DOHH2 (cell line): ENCODE measurements at regions not wholly inside any gene's neighbourhood (a gene's known extent, or its start where the extent isn't known, plus 50 kb on each side); places are given as distances from the start of the nearest gene placed in this dataset.

ENCODE experiments used
- H3F3A ChIP-seq: fragments of 200-600 bp; sonication (generic), shearing (Covaris generic); 2 replicates; pipeline ENCODE4 v1.6.0; 2016; ENCODE audit warnings: antibody characterized with exemption, mild to moderate bottlenecking; ENCODE audit not compliant: control insufficient read depth, insufficient read depth
- H3K27ac ChIP-seq: fragments of 200-600 bp; sonication (generic); 2 replicates; pipeline ENCODE4 v1.5.1; 2014; ENCODE audit warnings: low read depth, mild to moderate bottlenecking, low read length, moderate library complexity
- H3K27me3 ChIP-seq: fragments of 200-600 bp; sonication (generic); 2 replicates; pipeline ENCODE4 v1.6.1; 2014; ENCODE audit warnings: mild to moderate bottlenecking, low read length, mixed read lengths; ENCODE audit not compliant: control insufficient read depth
- H3K36me3 ChIP-seq: fragments of 200-600 bp; sonication (generic); 2 replicates; pipeline ENCODE4 v1.6.1; 2014; ENCODE audit warnings: mild to moderate bottlenecking, low read length, moderate library complexity, mixed read lengths; ENCODE audit not compliant: control insufficient read depth
- H3K4me1 ChIP-seq: fragments of 200-600 bp; sonication (generic); 2 replicates; pipeline ENCODE4 v1.6.1; 2014; ENCODE audit warnings: mild to moderate bottlenecking, low read length, mixed read lengths; ENCODE audit not compliant: control insufficient read depth
- H3K4me2 ChIP-seq: fragments of 200-600 bp; sonication (generic); 2 replicates; pipeline ENCODE4 v1.6.0; 2014; ENCODE audit warnings: mild to moderate bottlenecking, low read length, moderate library complexity
- H3K4me3 ChIP-seq: fragments of 200-600 bp; sonication (generic); 2 replicates; pipeline ENCODE4 v1.5.1; 2014; ENCODE audit warnings: mild to moderate bottlenecking, low read length, mixed read lengths
- H3K79me2 ChIP-seq: fragments of 200-600 bp; sonication (generic); 2 replicates; pipeline ENCODE4 v1.6.1; 2014; ENCODE audit warnings: mild to moderate bottlenecking, low read length, mixed read lengths; ENCODE audit not compliant: control insufficient read depth
- H3K9me2 ChIP-seq: fragments of 200-600 bp; sonication (generic); replicated peaks from 2 replicates; pipeline ENCODE4 v1.6.1; 2014; ENCODE audit warnings: mild to moderate bottlenecking, low read length, mixed read lengths; ENCODE audit not compliant: control insufficient read depth
- H3K9me3 ChIP-seq: fragments of 200-600 bp; sonication (generic); 2 replicates; pipeline ENCODE4 v1.6.1; 2014; ENCODE audit warnings: antibody characterized with exemption, low read length, mixed read lengths; ENCODE audit not compliant: control insufficient read depth, insufficient read depth
- H4K20me1 ChIP-seq: fragments of 200-600 bp; sonication (generic); 2 replicates; pipeline ENCODE4 v1.6.0; 2014; ENCODE audit warnings: low read depth, mild to moderate bottlenecking, antibody characterized with exemption, low read length, moderate library complexity; ENCODE audit not compliant: control insufficient read depth, insufficient read depth
- EZH2phosphoT487 ChIP-seq: fragments of 200-600 bp; sonication (generic); IDR thresholded peaks from 2 replicates; pipeline ENCODE4 v1.6.1; 2017; ENCODE audit warnings: borderline replicate concordance, mild to moderate bottlenecking, antibody characterized with exemption, low read length, moderate library complexity, mixed read lengths
- TF ChIP-seq, protein P1 (sequence below): fragments of 200-600 bp; sonication (generic); IDR thresholded peaks from one replicate; pipeline ENCODE4 v1.5.1; 2014; ENCODE audit warnings: antibody characterized with exemption, mild to moderate bottlenecking, low read depth, low read length; ENCODE audit not compliant: poor library complexity, severe bottlenecking

DNA sequence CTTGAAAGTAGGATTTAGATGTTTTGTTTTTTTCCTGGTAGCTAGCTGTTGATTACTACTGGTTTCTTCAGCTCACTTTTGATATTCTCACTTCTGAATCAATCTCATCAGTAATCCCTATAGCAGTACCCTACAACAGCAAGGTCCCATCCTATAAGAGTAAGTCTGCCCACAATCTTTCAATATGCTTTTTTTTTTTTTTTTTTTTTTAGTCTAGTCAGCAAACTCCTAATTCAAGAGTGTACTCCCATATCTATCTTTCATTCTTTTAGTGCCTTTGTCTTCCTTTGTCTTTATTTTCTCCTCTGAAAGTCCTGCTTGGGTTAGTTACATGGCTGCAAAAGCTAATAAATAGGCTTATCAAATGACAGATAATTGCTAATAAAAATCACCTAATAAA lies 362.4 kb upstream of the RIOK2 start:
- Histone ChIP-seq H4K20me1 (no peaks in the 10 kb centered on the region), H3K27ac (no peak overlapping the region), H3K36me3 (no peaks in the 10 kb centered on the region), H3K9me2 (no peaks in the 10 kb centered on the region), H3F3A (no peaks in the 10 kb centered on the region), H3K4me3 (no peak overlapping the region), H3K79me2 (no peaks in the 10 kb centered on the region), H3K4me1 (no peaks in the 10 kb centered on the region), H3K27me3 (no peaks in the 10 kb centered on the region), H3K4me2 (no peak overlapping the region), H3K9me3 (no peaks in the 10 kb centered on the region)
- TF ChIP-seq, protein P1, sequence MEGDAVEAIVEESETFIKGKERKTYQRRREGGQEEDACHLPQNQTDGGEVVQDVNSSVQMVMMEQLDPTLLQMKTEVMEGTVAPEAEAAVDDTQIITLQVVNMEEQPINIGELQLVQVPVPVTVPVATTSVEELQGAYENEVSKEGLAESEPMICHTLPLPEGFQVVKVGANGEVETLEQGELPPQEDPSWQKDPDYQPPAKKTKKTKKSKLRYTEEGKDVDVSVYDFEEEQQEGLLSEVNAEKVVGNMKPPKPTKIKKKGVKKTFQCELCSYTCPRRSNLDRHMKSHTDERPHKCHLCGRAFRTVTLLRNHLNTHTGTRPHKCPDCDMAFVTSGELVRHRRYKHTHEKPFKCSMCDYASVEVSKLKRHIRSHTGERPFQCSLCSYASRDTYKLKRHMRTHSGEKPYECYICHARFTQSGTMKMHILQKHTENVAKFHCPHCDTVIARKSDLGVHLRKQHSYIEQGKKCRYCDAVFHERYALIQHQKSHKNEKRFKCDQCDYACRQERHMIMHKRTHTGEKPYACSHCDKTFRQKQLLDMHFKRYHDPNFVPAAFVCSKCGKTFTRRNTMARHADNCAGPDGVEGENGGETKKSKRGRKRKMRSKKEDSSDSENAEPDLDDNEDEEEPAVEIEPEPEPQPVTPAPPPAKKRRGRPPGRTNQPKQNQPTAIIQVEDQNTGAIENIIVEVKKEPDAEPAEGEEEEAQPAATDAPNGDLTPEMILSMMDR, result no peak
- no peak for TF ChIP-seq EZH2phosphoT487

DNA sequence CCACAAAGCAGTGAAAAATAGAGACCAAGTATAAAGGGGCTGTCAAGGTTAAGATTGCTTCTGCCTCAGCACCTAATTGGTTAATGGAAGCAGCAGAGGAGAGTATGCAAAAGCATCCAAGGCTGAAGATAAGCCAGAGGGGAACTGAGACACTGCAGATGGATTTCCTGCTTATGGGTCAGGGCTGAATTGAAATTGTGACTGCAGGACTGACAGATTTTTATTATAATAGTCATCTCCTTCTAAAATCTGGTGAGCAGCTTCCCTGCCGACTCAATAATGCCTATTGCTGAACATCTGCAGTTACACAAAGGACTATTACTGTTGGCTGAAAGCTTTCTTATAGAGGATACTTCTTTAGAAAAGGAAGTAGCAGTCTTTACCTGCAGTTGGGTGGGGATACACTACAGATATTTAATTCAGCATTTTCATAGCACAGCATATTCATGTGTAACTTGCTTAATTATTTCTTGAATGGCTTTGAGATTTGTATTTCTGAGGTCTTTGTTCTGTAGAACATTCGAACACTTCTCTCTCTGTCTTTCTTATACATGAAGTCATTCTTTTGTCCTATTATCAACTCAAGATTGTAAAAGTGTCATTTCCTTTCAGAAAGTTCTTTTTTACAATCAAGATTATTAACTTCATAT lies 363.0 kb upstream of the RIOK2 start:
- Histone ChIP-seq H3K9me2 (no peaks in the 10 kb centered on the region), H3K4me1 (no peaks in the 10 kb centered on the region), H3K36me3 (no peaks in the 10 kb centered on the region), H3K27ac (no peak overlapping the region), H4K20me1 (no peaks in the 10 kb centered on the region), H3K79me2 (no peaks in the 10 kb centered on the region), H3F3A (no peaks in the 10 kb centered on the region), H3K9me3 (no peaks in the 10 kb centered on the region), H3K27me3 (no peaks in the 10 kb centered on the region), H3K4me3 (no peak overlapping the region), H3K4me2 (no peak overlapping the region)
- TF ChIP-seq, protein P1, result no peak
- TF ChIP-seq EZH2phosphoT487, result no peak

DNA sequence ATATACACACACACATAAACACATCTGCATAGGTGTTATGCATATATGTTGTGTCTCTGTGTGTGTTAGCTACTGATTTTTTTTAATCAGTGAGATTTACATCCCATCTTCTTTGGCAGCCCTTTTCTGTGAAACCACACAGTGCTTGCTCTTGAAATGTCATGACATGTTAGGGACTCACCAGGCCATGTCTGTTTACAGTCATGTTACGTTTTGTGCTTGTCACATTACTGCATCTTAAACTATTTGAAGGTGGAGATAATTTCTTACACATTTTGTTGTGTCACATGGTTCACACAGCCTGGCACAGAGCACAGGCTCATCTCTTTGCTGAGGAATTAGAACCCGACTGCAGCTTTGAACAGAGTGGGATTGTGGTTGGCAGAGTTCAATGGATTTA lies 364.4 kb upstream of the RIOK2 start:
- TF ChIP-seq EZH2phosphoT487, result no peak
- TF ChIP-seq, protein P1, result no peak
- no peaks in the 10 kb centered on the region for H3K36me3 ChIP-seq
- no peaks in the 10 kb centered on the region for H3K9me2 ChIP-seq
- H4K20me1 ChIP-seq, result no peaks in the 10 kb centered on the region
- H3K79me2 ChIP-seq, result no peaks in the 10 kb centered on the region
- no peak overlapping the region for H3K4me2 ChIP-seq
- no peaks in the 10 kb centered on the region for H3K9me3 ChIP-seq
- H3K27ac ChIP-seq, result no peak overlapping the region
- H3K27me3 ChIP-seq, result no peaks in the 10 kb centered on the region
- H3K4me3 ChIP-seq, result no peak overlapping the region
- H3K4me1 ChIP-seq, result no peaks in the 10 kb centered on the region
- H3F3A ChIP-seq, result no peaks in the 10 kb centered on the region
